HepG2 (cell line): ENCODE measurements at regions not wholly inside any gene's neighbourhood (a gene's known extent, or its start where the extent isn't known, plus 50 kb on each side); places are given as distances from the start of the nearest gene placed in this dataset.

Source experiments
- ATAC-seq: fragments of 200-7000 bp; cut with Tn5 transposase; 3 replicates; pipeline ENCODE4 v1.9.1; 2020; ENCODE audit warnings: mild to moderate bottlenecking, moderate library complexity
- BruUV-seq: library from RNA; stranded (reverse); fragments of 400-500 nt; replicated peaks from 2 replicates; lab custom pipeline; 2021; lab: Mats Ljungman, UMichigan
- CTCF ChIA-PET: fragments of 300-600 bp; formaldehyde crosslinking; extraction: SDS; loops from one replicate; lab custom pipeline; 2021; ENCODE audit warnings: low total read pairs, inconsistent platforms, low intra/inter-chr PET ratio; lab: Yijun Ruan, JAX
- POLR2A ChIA-PET: fragments of 350-600 bp; sonication (Branson Sonifier 250); formaldehyde crosslinking; loops from one replicate; lab custom pipeline; 2020; ENCODE audit warnings: antibody characterized with exemption, inconsistent platforms; lab: Yijun Ruan, JAX
- DNase-seq: peaks from one replicate; pipeline ENCODE4 v3.0.0-alpha.2; 2015; ENCODE audit warnings: low spot score
- FAIRE-seq: peaks from 3 replicates; lab custom pipeline; 2011; peaks lifted over from hg19 to GRCh38; lab: Jason Lieb, UNC
- H2AFZ ChIP-seq: one replicate; pipeline ENCODE4 v1.6.1; 2011; ENCODE audit warnings: low read length, inconsistent platforms
- H3K27ac ChIP-seq: fragments of 300-600 bp; 3 replicates; pipeline ENCODE4 v1.8.0; 2011; ENCODE audit warnings: mixed run types, mild to moderate bottlenecking, mixed read lengths, low read length, inconsistent platforms; ENCODE audit not compliant: insufficient read depth; ENCODE audit errors: extremely low read length
- H3K27me3 ChIP-seq, 2 experiments: fragments of 200-600 bp in 1 of 2; 2 replicates in 1 of 2; 3 replicates in 1 of 2; pipeline versions ENCODE4 v1.6.0 to v1.8.0; 2011; ENCODE audit warnings: low read length in 2 of 2, mild to moderate bottlenecking in 2 of 2, moderate library complexity in 2 of 2, inconsistent platforms in 1 of 2; ENCODE audit not compliant: insufficient read depth in 2 of 2, control insufficient read depth in 1 of 2
- H3K36me3 ChIP-seq, 2 experiments: fragments of 200-600 bp in 1 of 2; replicated peaks in 1 of 2; 2 replicates in 1 of 2; 3 replicates in 1 of 2; pipeline versions ENCODE4 v1.5.1 to v1.8.0; 2011; ENCODE audit warnings: low read length in 2 of 2, inconsistent platforms in 1 of 2; ENCODE audit not compliant: insufficient read depth in 2 of 2, control insufficient read depth in 1 of 2
- H3K4me1 ChIP-seq: 2 replicates; pipeline ENCODE4 v1.5.1; 2012; ENCODE audit warnings: low read length, inconsistent platforms; ENCODE audit not compliant: insufficient read depth
- H3K4me2 ChIP-seq: 2 replicates; pipeline ENCODE4 v1.6.0; 2011; ENCODE audit warnings: low read depth, low read length, inconsistent platforms
- H3K4me3 ChIP-seq, 3 experiments: fragments of 200-600 bp in 1 of 3; sonication (generic), shearing (Covaris generic) in 1 of 3; replicated peaks in 1 of 3; 2 replicates each; pipeline ENCODE4 v1.5.1; 2011 to 2016; ENCODE audit warnings: low read length in 3 of 3, inconsistent platforms in 2 of 3, low read depth in 2 of 3, mild to moderate bottlenecking in 2 of 3, control low read depth in 1 of 3, mixed read lengths in 1 of 3; ENCODE audit not compliant: insufficient read depth in 1 of 3
- H3K79me2 ChIP-seq: one replicate; pipeline ENCODE4 v1.6.1; 2011; ENCODE audit warnings: low read length, inconsistent platforms; ENCODE audit not compliant: insufficient read depth
- H3K9ac ChIP-seq: 2 replicates; pipeline ENCODE4 v1.6.0; 2011; ENCODE audit warnings: mild to moderate bottlenecking, low read depth, low read length, inconsistent platforms; ENCODE audit not compliant: insufficient read depth
- H3K9me3 ChIP-seq: 2 replicates; pipeline ENCODE4 v1.5.1; 2012; ENCODE audit warnings: mild to moderate bottlenecking, low read length
- H4K20me1 ChIP-seq: 2 replicates; pipeline ENCODE4 v1.6.0; 2011; ENCODE audit warnings: inconsistent platforms, mild to moderate bottlenecking, low read length, moderate library complexity; ENCODE audit not compliant: insufficient read depth
- ARNT ChIP-seq: fragments of 450-650 bp; IDR thresholded peaks from 2 replicates; pipeline ENCODE4 v1.6.1; 2017
- GLI4 ChIP-seq: sonication (generic); formaldehyde crosslinking; IDR thresholded peaks from 2 replicates; pipeline ENCODE4 v1.5.1; 2020; ENCODE audit warnings: missing genetic modification reagents, mild to moderate bottlenecking, moderate library complexity, borderline replicate concordance
- MATR3 ChIP-seq: sonication (generic); formaldehyde crosslinking; IDR thresholded peaks from 2 replicates; pipeline ENCODE4 v1.4.0; 2020; ENCODE audit warnings: missing genetic modification reagents
- MIXL1 ChIP-seq: IDR thresholded peaks from 2 replicates; pipeline ENCODE4 v1.6.1; 2016
- NCOA5 ChIP-seq: sonication (generic); formaldehyde crosslinking; IDR thresholded peaks from 2 replicates; pipeline ENCODE4 v1.4.0; 2020; ENCODE audit warnings: missing genetic modification reagents
- NFYB ChIP-seq: sonication (generic); formaldehyde crosslinking; IDR thresholded peaks from 2 replicates; pipeline ENCODE4 v1.4.0; 2020; ENCODE audit warnings: missing genetic modification reagents
- ONECUT2 ChIP-seq: sonication (generic); formaldehyde crosslinking; IDR thresholded peaks from 2 replicates; pipeline ENCODE4 v1.4.0; 2020; ENCODE audit warnings: missing genetic modification reagents
- ZFP36 ChIP-seq: fragments of 150-350 bp; IDR thresholded peaks from 2 replicates; pipeline ENCODE4 v1.6.1; 2018; ENCODE audit warnings: borderline replicate concordance, low read length, low read depth; ENCODE audit not compliant: partially characterized antibody
- ZNF24 ChIP-seq: fragments of 450-650 bp; IDR thresholded peaks from 2 replicates; pipeline ENCODE4 v1.6.1; 2017; ENCODE audit warnings: antibody characterized with exemption, mild to moderate bottlenecking
- ZNF615 ChIP-seq: sonication (generic); formaldehyde crosslinking; IDR thresholded peaks from 2 replicates; pipeline ENCODE4 v1.5.0; 2020; ENCODE audit warnings: mild to moderate bottlenecking, missing genetic modification reagents, borderline replicate concordance
- ZNF773 ChIP-seq: sonication (generic); formaldehyde crosslinking; IDR thresholded peaks from 2 replicates; pipeline ENCODE4 v1.4.0; 2020; ENCODE audit warnings: missing genetic modification reagents, borderline replicate concordance
- WGBS: methylation state at CpG from one replicate; pipeline ENCODE4 v1.1.6; 2017; ENCODE audit warnings: low lambda C conversion rate; 5-methylcytosine and 5-hydroxymethylcytosine counted together
- in situ Hi-C: cut with HindIII; loops from 2 replicates; pipeline ENCODE4 v1.10.0; 2017; ENCODE audit warnings: low pct_unique_long_range_greater_than_20kb; ENCODE audit not compliant: extremely low pct_ligation_motif_present
- intact Hi-C: fragments of 100-400 bp; cut with micrococcal nuclease; formaldehyde crosslinking; loops from one replicate; pipeline ENCODE4 v1.10.0; 2022; ENCODE audit not compliant: unreplicated experiment
- TF ChIP-seq, protein P1 (sequence below): sonication (generic); formaldehyde crosslinking; conservative IDR thresholded peaks from 2 replicates; pipeline ENCODE4 v1.4.0; 2020; ENCODE audit warnings: missing genetic modification reagents
- TF ChIP-seq, protein P2 (sequence below): IDR thresholded peaks from 2 replicates; pipeline ENCODE4 v1.6.1; 2018; ENCODE audit warnings: missing genetic modification reagents
- TF ChIP-seq, protein P3 (sequence below): sonication (generic); formaldehyde crosslinking; conservative IDR thresholded peaks from 2 replicates; pipeline ENCODE4 v1.4.0; 2020; ENCODE audit warnings: missing genetic modification reagents
- TF ChIP-seq, protein P4 (sequence below): sonication (generic); formaldehyde crosslinking; IDR thresholded peaks from 2 replicates; pipeline ENCODE4 v1.5.0; 2020; ENCODE audit warnings: mild to moderate bottlenecking, missing genetic modification reagents
- TF ChIP-seq, protein P5 (sequence below): sonication (generic); formaldehyde crosslinking; IDR thresholded peaks from 2 replicates; pipeline ENCODE4 v1.8.1; 2023; ENCODE audit warnings: mild to moderate bottlenecking, missing genetic modification reagents, borderline replicate concordance
- TF ChIP-seq, protein P6 (sequence below): sonication (generic); formaldehyde crosslinking; IDR thresholded peaks from 2 replicates; pipeline ENCODE4 v1.4.0; 2020; ENCODE audit warnings: missing genetic modification reagents

DNA sequence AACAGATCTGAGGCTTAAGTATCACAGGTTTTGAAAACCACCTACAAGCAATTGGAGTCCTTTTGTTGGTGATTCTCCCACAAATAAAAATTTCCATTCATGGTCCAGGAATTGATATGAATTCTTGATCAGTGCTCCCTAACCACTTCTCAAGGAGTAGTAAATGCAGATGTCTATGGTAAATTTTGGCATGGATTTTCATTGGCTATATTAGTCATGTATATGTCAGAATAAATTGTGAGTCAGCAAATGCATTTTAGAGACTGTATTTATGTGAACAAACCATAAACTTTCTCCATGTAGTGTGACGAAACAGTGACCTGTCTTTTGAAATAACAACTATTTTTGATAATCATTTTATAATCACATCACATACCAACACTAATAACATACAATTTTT is 611.1 kb downstream of the HTR1A start:
- WGBS: 0% methylated on average over 1 of the region's 1 CpG
- FAIRE-seq (no peak), DNase-seq (no peak), ATAC-seq (no peak)
- Histone ChIP-seq H3K4me2 (no peak overlapping the region), H3K4me3 (no peak overlapping the region), H3K9me3 (peaks cover 13% of the 10 kb centered on the region; the same call in 1 of the 2 replicates), H4K20me1 (no peaks in the 10 kb centered on the region), H3K79me2 (no peaks in the 10 kb centered on the region), H3K4me1 (no peaks in the 10 kb centered on the region), H3K27ac (no peak overlapping the region), H3K9ac (no peak overlapping the region), H3K27me3 (no peaks in the 10 kb centered on the region), H3K36me3 (no peaks in the 10 kb centered on the region), H2AFZ (no peak overlapping the region)
- BruUV-seq: no TSS peak
- CTCF ChIA-PET: no interaction called here
- intact Hi-C loops: no loop called here
- in situ Hi-C loops: no loop called here
- POLR2A ChIA-PET: no interaction called here
- TF ChIP-seq MIXL1 (no peak), ONECUT2 (no peak), ZNF615 (CRISPR knock-in tag) (no peak), GLI4 (CRISPR knock-in tag) (no peak), ZNF773 (CRISPR knock-in tag) (no peak), ZNF24 (no peak), NFYB (no peak), ZFP36 (no peak), NCOA5 (CRISPR knock-in tag) (no peak), ARNT (no peak), MATR3 (CRISPR knock-in tag) (no peak)
- TF ChIP-seq, protein P1, sequence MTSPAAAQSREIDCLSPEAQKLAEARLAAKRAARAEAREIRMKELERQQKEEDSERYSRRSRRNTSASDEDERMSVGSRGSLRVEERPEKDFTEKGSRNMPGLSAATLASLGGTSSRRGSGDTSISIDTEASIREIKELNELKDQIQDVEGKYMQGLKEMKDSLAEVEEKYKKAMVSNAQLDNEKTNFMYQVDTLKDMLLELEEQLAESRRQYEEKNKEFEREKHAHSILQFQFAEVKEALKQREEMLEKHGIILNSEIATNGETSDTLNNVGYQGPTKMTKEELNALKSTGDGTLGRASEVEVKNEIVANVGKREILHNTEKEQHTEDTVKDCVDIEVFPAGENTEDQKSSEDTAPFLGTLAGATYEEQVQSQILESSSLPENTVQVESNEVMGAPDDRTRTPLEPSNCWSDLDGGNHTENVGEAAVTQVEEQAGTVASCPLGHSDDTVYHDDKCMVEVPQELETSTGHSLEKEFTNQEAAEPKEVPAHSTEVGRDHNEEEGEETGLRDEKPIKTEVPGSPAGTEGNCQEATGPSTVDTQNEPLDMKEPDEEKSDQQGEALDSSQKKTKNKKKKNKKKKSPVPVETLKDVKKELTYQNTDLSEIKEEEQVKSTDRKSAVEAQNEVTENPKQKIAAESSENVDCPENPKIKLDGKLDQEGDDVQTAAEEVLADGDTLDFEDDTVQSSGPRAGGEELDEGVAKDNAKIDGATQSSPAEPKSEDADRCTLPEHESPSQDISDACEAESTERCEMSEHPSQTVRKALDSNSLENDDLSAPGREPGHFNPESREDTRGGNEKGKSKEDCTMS (CRISPR knock-in tag): no peak
- TF ChIP-seq, protein P2, sequence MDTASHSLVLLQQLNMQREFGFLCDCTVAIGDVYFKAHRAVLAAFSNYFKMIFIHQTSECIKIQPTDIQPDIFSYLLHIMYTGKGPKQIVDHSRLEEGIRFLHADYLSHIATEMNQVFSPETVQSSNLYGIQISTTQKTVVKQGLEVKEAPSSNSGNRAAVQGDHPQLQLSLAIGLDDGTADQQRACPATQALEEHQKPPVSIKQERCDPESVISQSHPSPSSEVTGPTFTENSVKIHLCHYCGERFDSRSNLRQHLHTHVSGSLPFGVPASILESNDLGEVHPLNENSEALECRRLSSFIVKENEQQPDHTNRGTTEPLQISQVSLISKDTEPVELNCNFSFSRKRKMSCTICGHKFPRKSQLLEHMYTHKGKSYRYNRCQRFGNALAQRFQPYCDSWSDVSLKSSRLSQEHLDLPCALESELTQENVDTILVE (CRISPR knock-in tag): no peak
- TF ChIP-seq, protein P3, sequence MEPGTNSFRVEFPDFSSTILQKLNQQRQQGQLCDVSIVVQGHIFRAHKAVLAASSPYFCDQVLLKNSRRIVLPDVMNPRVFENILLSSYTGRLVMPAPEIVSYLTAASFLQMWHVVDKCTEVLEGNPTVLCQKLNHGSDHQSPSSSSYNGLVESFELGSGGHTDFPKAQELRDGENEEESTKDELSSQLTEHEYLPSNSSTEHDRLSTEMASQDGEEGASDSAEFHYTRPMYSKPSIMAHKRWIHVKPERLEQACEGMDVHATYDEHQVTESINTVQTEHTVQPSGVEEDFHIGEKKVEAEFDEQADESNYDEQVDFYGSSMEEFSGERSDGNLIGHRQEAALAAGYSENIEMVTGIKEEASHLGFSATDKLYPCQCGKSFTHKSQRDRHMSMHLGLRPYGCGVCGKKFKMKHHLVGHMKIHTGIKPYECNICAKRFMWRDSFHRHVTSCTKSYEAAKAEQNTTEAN: no peak
- TF ChIP-seq, protein P4, sequence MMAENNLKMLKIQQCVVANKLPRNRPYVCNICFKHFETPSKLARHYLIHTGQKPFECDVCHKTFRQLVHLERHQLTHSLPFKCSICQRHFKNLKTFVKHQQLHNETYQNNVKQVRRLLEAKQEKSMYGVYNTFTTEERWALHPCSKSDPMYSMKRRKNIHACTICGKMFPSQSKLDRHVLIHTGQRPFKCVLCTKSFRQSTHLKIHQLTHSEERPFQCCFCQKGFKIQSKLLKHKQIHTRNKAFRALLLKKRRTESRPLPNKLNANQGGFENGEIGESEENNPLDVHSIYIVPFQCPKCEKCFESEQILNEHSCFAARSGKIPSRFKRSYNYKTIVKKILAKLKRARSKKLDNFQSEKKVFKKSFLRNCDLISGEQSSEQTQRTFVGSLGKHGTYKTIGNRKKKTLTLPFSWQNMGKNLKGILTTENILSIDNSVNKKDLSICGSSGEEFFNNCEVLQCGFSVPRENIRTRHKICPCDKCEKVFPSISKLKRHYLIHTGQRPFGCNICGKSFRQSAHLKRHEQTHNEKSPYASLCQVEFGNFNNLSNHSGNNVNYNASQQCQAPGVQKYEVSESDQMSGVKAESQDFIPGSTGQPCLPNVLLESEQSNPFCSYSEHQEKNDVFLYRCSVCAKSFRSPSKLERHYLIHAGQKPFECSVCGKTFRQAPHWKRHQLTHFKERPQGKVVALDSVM (CRISPR knock-in tag): no peak
- TF ChIP-seq, protein P5, sequence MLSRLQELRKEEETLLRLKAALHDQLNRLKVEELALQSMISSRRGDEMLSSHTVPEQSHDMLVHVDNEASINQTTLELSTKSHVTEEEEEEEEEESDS (CRISPR knock-in tag): no peak
- TF ChIP-seq, protein P6, sequence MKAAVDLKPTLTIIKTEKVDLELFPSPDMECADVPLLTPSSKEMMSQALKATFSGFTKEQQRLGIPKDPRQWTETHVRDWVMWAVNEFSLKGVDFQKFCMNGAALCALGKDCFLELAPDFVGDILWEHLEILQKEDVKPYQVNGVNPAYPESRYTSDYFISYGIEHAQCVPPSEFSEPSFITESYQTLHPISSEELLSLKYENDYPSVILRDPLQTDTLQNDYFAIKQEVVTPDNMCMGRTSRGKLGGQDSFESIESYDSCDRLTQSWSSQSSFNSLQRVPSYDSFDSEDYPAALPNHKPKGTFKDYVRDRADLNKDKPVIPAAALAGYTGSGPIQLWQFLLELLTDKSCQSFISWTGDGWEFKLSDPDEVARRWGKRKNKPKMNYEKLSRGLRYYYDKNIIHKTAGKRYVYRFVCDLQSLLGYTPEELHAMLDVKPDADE (CRISPR knock-in tag): no peak
